ENCODE measurements at regions not wholly inside any gene's neighbourhood (a gene's known extent, or its start where the extent isn't known, plus 50 kb on each side); places are given as distances from the start of the nearest gene placed in this dataset.
A peak's percentile ranks its signal among the peaks of the same experiment; 100 is the strongest.

DNA sequence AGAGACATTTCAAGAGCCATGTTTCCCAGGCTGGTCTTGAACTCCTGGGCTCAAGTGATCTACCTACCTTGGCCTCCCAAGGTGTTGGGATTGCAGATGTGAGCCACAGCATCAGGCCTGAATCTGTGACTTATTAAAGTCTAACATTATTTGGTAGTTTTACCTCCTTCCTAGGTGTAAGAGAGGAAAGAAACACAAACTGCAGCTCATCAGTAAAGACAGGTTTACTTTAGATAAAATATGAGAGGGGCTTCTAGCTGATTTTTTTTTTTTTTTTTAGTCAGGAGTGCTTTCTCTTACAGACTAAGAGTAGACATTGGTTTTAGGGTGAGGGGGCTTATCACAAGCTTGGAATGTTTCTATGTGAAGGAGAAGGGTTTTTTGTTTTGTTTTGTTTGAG, 63.9 kb upstream of the RNU6-1 start:
- Mint-ChIP-seq H3K4me3 (no peak overlapping the region), H3K36me3 (no peaks in the 10 kb centered on the region), H3K27me3 (peaks cover 16% of the 10 kb centered on the region), H3K27ac (no peak overlapping the region), H3K4me1 (no peaks in the 10 kb centered on the region), H3K9me3 (peaks cover 0 to 8% (median under 1%) of the 10 kb centered on the region in 7 donors)
- H3K9me3 ChIP-seq (ENCODE audit: control insufficient read depth in 2 of 2, low read length in 2 of 2), result no peaks in the 10 kb centered on the region
- no peak for ATAC-seq (ENCODE audit: low read depth in 2 of 2)
- H3K36me3 ChIP-seq (ENCODE audit: control insufficient read depth, insufficient read depth, low read length), result no peaks in the 10 kb centered on the region
- no peak overlapping the region for H3K27ac ChIP-seq (ENCODE audit: insufficient read depth, low read length, poor library complexity, severe bottlenecking)
- H3K4me1 ChIP-seq (ENCODE audit: control insufficient read depth, insufficient read depth, low read length, poor library complexity, severe bottlenecking), result no peaks in the 10 kb centered on the region
- peaks cover 7% of the 10 kb centered on the region for H3K27me3 ChIP-seq (ENCODE audit: control insufficient read depth, insufficient read depth, low read length)
- no peak overlapping the region for H3K4me3 ChIP-seq (ENCODE audit: low read depth, low read length)
- DNase-seq, result no peak

- Mint-ChIP-seq H3K27me3 (peaks cover 16% of the 10 kb centered on the region), H3K36me3 (no peaks in the 10 kb centered on the region), H3K4me3 (no peak overlapping the region), H3K9me3 (peaks cover 0 to 14% (median 5%) of the 10 kb centered on the region in 7 donors), H3K27ac (no peak overlapping the region), H3K4me1 (no peaks in the 10 kb centered on the region)
- H3K27ac ChIP-seq (ENCODE audit: insufficient read depth, low read length, poor library complexity, severe bottlenecking), result no peak overlapping the region
- ATAC-seq (ENCODE audit: low read depth in 2 of 2) (no peak), DNase-seq (no peak)
- peaks cover 11 to 12% of the 10 kb centered on the region in 2 experiments for H3K9me3 ChIP-seq (ENCODE audit: control insufficient read depth in 2 of 2, low read length in 2 of 2)
- no peaks in the 10 kb centered on the region for H3K36me3 ChIP-seq (ENCODE audit: control insufficient read depth, insufficient read depth, low read length)
- H3K4me1 ChIP-seq (ENCODE audit: control insufficient read depth, insufficient read depth, low read length, poor library complexity, severe bottlenecking), result no peaks in the 10 kb centered on the region
- H3K4me3 ChIP-seq (ENCODE audit: low read depth, low read length), result no peak overlapping the region
- peaks cover 8% of the 10 kb centered on the region for H3K27me3 ChIP-seq (ENCODE audit: control insufficient read depth, insufficient read depth, low read length)
These were observed 65.8 kb upstream of the RNU6-1 start for GRCh38 chr15:67905628-67906027.

DNA sequence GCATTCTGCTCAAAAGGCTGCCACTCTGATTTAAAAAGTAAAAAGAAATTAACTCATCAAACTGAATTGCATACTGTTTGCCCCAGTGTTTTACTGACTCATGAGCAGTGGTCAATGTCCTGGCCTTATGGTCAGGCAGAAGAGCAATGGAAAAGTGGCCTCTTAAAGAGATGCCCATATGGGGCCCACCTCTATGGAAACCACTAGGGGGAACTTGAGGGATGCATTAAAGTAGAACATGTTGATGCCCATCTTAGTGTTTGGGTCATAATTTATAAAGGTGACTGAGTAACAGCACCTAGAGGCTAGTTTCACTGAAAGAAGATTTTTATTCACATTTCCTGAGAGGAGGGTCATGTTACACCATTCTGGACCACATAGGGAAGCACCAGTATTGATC, 66.5 kb upstream of the RNU6-1 start:
- Histone ChIP-seq H3K9me3 (ENCODE audit: control insufficient read depth in 2 of 2, low read length in 2 of 2) (peaks cover 11 to 12% of the 10 kb centered on the region in 2 experiments), H3K36me3 (ENCODE audit: control insufficient read depth, insufficient read depth, low read length) (no peaks in the 10 kb centered on the region), H3K4me3 (ENCODE audit: low read depth, low read length) (no peak overlapping the region), H3K27me3 (ENCODE audit: control insufficient read depth, insufficient read depth, low read length) (peaks cover 8% of the 10 kb centered on the region), H3K4me1 (ENCODE audit: control insufficient read depth, insufficient read depth, low read length, poor library complexity, severe bottlenecking) (no peaks in the 10 kb centered on the region), H3K27ac (ENCODE audit: insufficient read depth, low read length, poor library complexity, severe bottlenecking) (no peak overlapping the region)
- no peaks in the 10 kb centered on the region for H3K4me1 Mint-ChIP-seq
- H3K9me3 Mint-ChIP-seq, result peaks cover 0 to 20% (median 8%) of the 10 kb centered on the region in 7 donors
- H3K36me3 Mint-ChIP-seq, result no peaks in the 10 kb centered on the region
- H3K27me3 Mint-ChIP-seq, result peaks cover 21% of the 10 kb centered on the region
- DNase-seq (no peak), ATAC-seq (ENCODE audit: low read depth in 2 of 2) (no peak)
- no peak overlapping the region for H3K27ac Mint-ChIP-seq
- no peak overlapping the region for H3K4me3 Mint-ChIP-seq

DNA sequence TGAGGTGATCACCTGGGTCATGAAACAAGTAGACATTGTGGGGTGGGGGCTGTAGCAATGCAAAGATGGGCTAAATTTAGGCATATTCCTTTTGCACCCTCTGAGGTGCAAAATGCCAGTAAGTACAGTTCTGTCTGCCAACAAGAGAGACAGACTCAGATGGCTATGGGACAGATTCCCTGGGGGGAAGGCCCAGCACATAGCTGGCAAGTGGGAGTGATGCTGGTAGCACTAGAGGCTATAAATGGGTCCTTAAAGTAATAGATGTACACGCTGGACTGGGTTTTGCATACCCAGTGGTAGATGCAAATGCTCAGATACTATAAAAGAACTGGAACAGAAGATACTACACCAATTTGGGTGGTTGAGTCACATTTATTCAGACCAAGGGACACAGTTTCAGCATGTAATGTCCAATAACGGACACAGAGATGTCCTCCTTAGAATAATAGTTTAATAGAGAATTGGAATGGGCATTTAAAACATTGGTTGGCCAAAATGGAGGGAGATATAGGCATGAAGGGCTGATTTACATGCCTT, 67.4 kb upstream of the RNU6-1 start:
- ATAC-seq (ENCODE audit: low read depth in 2 of 2) (no peak), DNase-seq (no peak)
- no peak overlapping the region for H3K4me3 Mint-ChIP-seq
- Histone ChIP-seq H3K9me3 (ENCODE audit: control insufficient read depth in 2 of 2, low read length in 2 of 2) (peaks cover 11 to 12% of the 10 kb centered on the region in 2 experiments), H3K36me3 (ENCODE audit: control insufficient read depth, insufficient read depth, low read length) (no peaks in the 10 kb centered on the region), H3K4me3 (ENCODE audit: low read depth, low read length) (no peak overlapping the region), H3K4me1 (ENCODE audit: control insufficient read depth, insufficient read depth, low read length, poor library complexity, severe bottlenecking) (no peaks in the 10 kb centered on the region), H3K27me3 (ENCODE audit: control insufficient read depth, insufficient read depth, low read length) (peaks cover 5% of the 10 kb centered on the region), H3K27ac (ENCODE audit: insufficient read depth, low read length, poor library complexity, severe bottlenecking) (no peak overlapping the region)
- H3K4me1 Mint-ChIP-seq, result peaks cover 0 to 5% (median 2%) of the 10 kb centered on the region in 4 donors
- H3K27ac Mint-ChIP-seq, result no peak overlapping the region
- no peaks in the 10 kb centered on the region for H3K36me3 Mint-ChIP-seq
- H3K9me3 Mint-ChIP-seq, result peaks cover 0 to 24% (median 8%) of the 10 kb centered on the region in 7 donors
- H3K27me3 Mint-ChIP-seq, result peaks cover 27% of the 10 kb centered on the region

DNA sequence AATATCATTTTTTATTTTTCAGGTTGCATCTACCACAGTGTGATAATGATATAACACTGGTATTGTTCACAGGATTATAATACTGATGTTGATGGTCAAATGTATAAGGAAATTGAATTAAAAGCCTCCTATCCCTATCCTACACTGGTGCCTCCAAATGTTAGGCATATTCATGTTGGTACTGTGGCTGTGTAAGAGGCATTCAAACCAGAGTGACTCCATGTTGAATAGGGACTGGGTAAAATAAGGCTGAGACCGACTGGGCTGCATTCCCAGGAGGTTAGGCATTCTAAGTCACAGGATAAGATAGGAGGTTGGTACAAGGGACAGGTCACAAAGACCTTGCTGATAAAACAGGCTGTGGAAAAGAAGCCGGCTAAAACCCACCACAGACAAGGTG, 68.9 kb upstream of the RNU6-1 start:
- Histone ChIP-seq H3K36me3 (ENCODE audit: control insufficient read depth, insufficient read depth, low read length) (no peaks in the 10 kb centered on the region), H3K9me3 (ENCODE audit: control insufficient read depth in 2 of 2, low read length in 2 of 2) (peaks cover 11 to 12% of the 10 kb centered on the region in 2 experiments), H3K27ac (ENCODE audit: insufficient read depth, low read length, poor library complexity, severe bottlenecking) (no peak overlapping the region), H3K4me3 (ENCODE audit: low read depth, low read length) (no peak overlapping the region), H3K27me3 (ENCODE audit: control insufficient read depth, insufficient read depth, low read length) (peaks cover 4% of the 10 kb centered on the region), H3K4me1 (ENCODE audit: control insufficient read depth, insufficient read depth, low read length, poor library complexity, severe bottlenecking) (no peaks in the 10 kb centered on the region)
- no peak for ATAC-seq (ENCODE audit: low read depth in 2 of 2)
- peaks cover 0 to 5% (median 2%) of the 10 kb centered on the region in 4 donors for H3K4me1 Mint-ChIP-seq
- H3K36me3 Mint-ChIP-seq, result no peaks in the 10 kb centered on the region
- no peak for DNase-seq
- H3K27me3 Mint-ChIP-seq, result peaks cover 23% of the 10 kb centered on the region
- H3K9me3 Mint-ChIP-seq, result peaks cover 0 to 24% (median 8%) of the 10 kb centered on the region in 7 donors
- no peak overlapping the region for H3K27ac Mint-ChIP-seq
- H3K4me3 Mint-ChIP-seq, result no peak overlapping the region

GRCh38 chr15:67911727-67912126, 71.9 kb upstream of the RNU6-1 start:
- Mint-ChIP-seq H3K4me1 (peaks cover 0 to 5% (median 2%) of the 10 kb centered on the region in 4 donors), H3K9me3 (peaks cover 1 to 24% (median 5%) of the 10 kb centered on the region in 7 donors), H3K27ac (no peak overlapping the region), H3K27me3 (peaks cover 23% of the 10 kb centered on the region), H3K36me3 (no peaks in the 10 kb centered on the region), H3K4me3 (peak overlapping the region in 1 of 4 donors; percentile 39)
- Histone ChIP-seq H3K27me3 (ENCODE audit: control insufficient read depth, insufficient read depth, low read length) (peaks cover 4% of the 10 kb centered on the region), H3K4me3 (ENCODE audit: low read depth, low read length) (no peak overlapping the region), H3K27ac (ENCODE audit: insufficient read depth, low read length, poor library complexity, severe bottlenecking) (no peak overlapping the region), H3K36me3 (ENCODE audit: control insufficient read depth, insufficient read depth, low read length) (no peaks in the 10 kb centered on the region), H3K4me1 (ENCODE audit: control insufficient read depth, insufficient read depth, low read length, poor library complexity, severe bottlenecking) (no peaks in the 10 kb centered on the region), H3K9me3 (ENCODE audit: control insufficient read depth in 2 of 2, low read length in 2 of 2) (peaks cover 11 to 12% of the 10 kb centered on the region in 2 experiments)
- ATAC-seq (ENCODE audit: low read depth in 2 of 2), result no peak
- DNase-seq, result no peak

DNA sequence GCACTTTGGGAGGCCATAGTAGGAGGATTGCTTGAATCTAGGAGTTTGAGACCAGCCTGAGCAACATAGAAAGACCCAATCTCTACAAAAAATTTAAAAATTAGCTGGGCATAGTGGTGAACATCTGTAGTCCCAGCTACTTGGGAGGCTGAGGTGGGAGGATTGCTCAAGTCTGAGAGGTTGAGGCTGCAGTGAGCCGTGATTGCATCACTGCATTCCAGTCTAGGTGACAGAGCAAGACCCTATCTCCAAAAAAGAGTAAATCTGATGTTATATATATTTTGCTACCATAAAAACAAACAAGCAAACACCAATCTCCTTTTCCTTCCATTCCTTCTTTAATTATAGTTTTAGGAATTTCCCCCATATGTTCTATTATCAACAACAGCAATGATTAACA, 74.2 kb upstream of the RNU6-1 start:
- no peak overlapping the region for H3K27ac Mint-ChIP-seq
- H3K9me3 Mint-ChIP-seq, result peaks cover 2 to 20% (median 4%) of the 10 kb centered on the region in 7 donors
- peaks cover 11 to 12% of the 10 kb centered on the region in 2 experiments for H3K9me3 ChIP-seq (ENCODE audit: control insufficient read depth in 2 of 2, low read length in 2 of 2)
- no peaks in the 10 kb centered on the region for H3K27me3 ChIP-seq (ENCODE audit: control insufficient read depth, insufficient read depth, low read length)
- no peak for ATAC-seq (ENCODE audit: low read depth in 2 of 2)
- H3K4me1 Mint-ChIP-seq, result peaks cover 0 to 5% (median 2%) of the 10 kb centered on the region in 4 donors
- H3K4me3 ChIP-seq (ENCODE audit: low read depth, low read length), result no peak overlapping the region
- H3K36me3 Mint-ChIP-seq, result no peaks in the 10 kb centered on the region
- no peaks in the 10 kb centered on the region for H3K36me3 ChIP-seq (ENCODE audit: control insufficient read depth, insufficient read depth, low read length)
- no peaks in the 10 kb centered on the region for H3K4me1 ChIP-seq (ENCODE audit: control insufficient read depth, insufficient read depth, low read length, poor library complexity, severe bottlenecking)
- H3K27me3 Mint-ChIP-seq, result peaks cover 15% of the 10 kb centered on the region
- DNase-seq, result no peak
- H3K27ac ChIP-seq (ENCODE audit: insufficient read depth, low read length, poor library complexity, severe bottlenecking), result no peak overlapping the region
- no peak overlapping the region for H3K4me3 Mint-ChIP-seq
